PC-3 (cell line): ENCODE measurements at regions not wholly inside any gene's neighbourhood (a gene's known extent, or its start where the extent isn't known, plus 50 kb on each side); places are given as distances from the start of the nearest gene placed in this dataset.

Source experiments
- CTCF ChIP-seq: fragments of 300-600 bp; sonication (generic); conservative IDR thresholded peaks from 2 replicates; pipeline ENCODE4 v1.5.1; 2017; ENCODE audit warnings: antibody characterized with exemption, low read depth, mild to moderate bottlenecking, low read length
- EZH2phosphoT487 ChIP-seq: fragments of 300-600 bp; sonication (generic); IDR thresholded peaks from 2 replicates; pipeline ENCODE4 v1.6.1; 2018; ENCODE audit warnings: mild to moderate bottlenecking, antibody characterized with exemption, low read length, borderline replicate concordance

- TF ChIP-seq CTCF (no peak), EZH2phosphoT487 (no peak)
These were observed 309.7 kb downstream of the HAPSTR1 start for GRCh38 chr16:9401173-9401572.
